Keratinocyte (primary cell): ENCODE measurements at regions not wholly inside any gene's neighbourhood (a gene's known extent, or its start where the extent isn't known, plus 50 kb on each side); places are given as distances from the start of the nearest gene placed in this dataset.

ENCODE experiments used
- DNase-seq: peaks from one replicate; pipeline ENCODE4 v3.0.0-alpha.2; 2011; ENCODE audit warnings: low read depth, missing footprints, low spot score
- FAIRE-seq: peaks from 2 replicates; lab custom pipeline; 2011; peaks lifted over from hg19 to GRCh38; lab: Jason Lieb, UNC
- H2AFZ ChIP-seq: 2 replicates; pipeline ENCODE4 v1.6.0; 2012; ENCODE audit warnings: low read length, control low read depth, inconsistent platforms; ENCODE audit not compliant: control insufficient read depth
- H3K27ac ChIP-seq: 2 replicates; pipeline ENCODE4 v1.5.1; 2011; ENCODE audit warnings: low read length; ENCODE audit not compliant: control insufficient read depth, insufficient read depth
- H3K27me3 ChIP-seq: 3 replicates; pipeline ENCODE4 v1.6.0; 2011; ENCODE audit warnings: low read length; ENCODE audit not compliant: control insufficient read depth, insufficient read depth; ENCODE audit errors: extremely low read depth
- H3K36me3 ChIP-seq, 2 experiments: 2 replicates in 1 of 2; 3 replicates in 1 of 2; pipeline ENCODE4 v1.5.1; 2011; ENCODE audit warnings: low read length in 2 of 2, mild to moderate bottlenecking in 1 of 2; ENCODE audit not compliant: control insufficient read depth in 2 of 2, insufficient read depth in 2 of 2; ENCODE audit errors: extremely low read depth in 1 of 2
- H3K4me1 ChIP-seq: 3 replicates; pipeline ENCODE4 v1.5.1; 2011; ENCODE audit warnings: low read length; ENCODE audit not compliant: control insufficient read depth, insufficient read depth; ENCODE audit errors: extremely low read depth
- H3K4me2 ChIP-seq: 3 replicates; pipeline ENCODE4 v1.6.0; 2011; ENCODE audit warnings: low read depth, low read length; ENCODE audit not compliant: control insufficient read depth, insufficient read depth; ENCODE audit errors: extremely low read depth
- H3K4me3 ChIP-seq, 3 experiments: fragments of 200-600 bp in 1 of 3; sonication (generic) in 1 of 3; 2 replicates in 2 of 3; 3 replicates in 1 of 3; pipeline ENCODE4 v1.5.1; 2011 to 2016; ENCODE audit warnings: low read length in 3 of 3, mild to moderate bottlenecking in 3 of 3, control low read depth in 2 of 3, inconsistent platforms in 1 of 3, low read depth in 1 of 3, mixed read lengths in 1 of 3, mixed run types in 1 of 3, moderate library complexity in 1 of 3; ENCODE audit not compliant: control insufficient read depth in 2 of 3, insufficient read depth in 2 of 3; ENCODE audit errors: extremely low read depth in 1 of 3
- H3K79me2 ChIP-seq: 2 replicates; pipeline ENCODE4 v1.6.0; 2012; ENCODE audit warnings: low read length; ENCODE audit not compliant: control insufficient read depth, insufficient read depth
- H3K9ac ChIP-seq: 3 replicates; pipeline ENCODE4 v1.6.0; 2011; ENCODE audit warnings: low read length; ENCODE audit not compliant: control insufficient read depth, insufficient read depth; ENCODE audit errors: extremely low read depth
- H3K9me1 ChIP-seq: 3 replicates; pipeline ENCODE4 v1.6.0; 2011; ENCODE audit warnings: low read length; ENCODE audit not compliant: control insufficient read depth, insufficient read depth; ENCODE audit errors: extremely low read depth
- H3K9me3 ChIP-seq: 2 replicates; pipeline ENCODE4 v1.5.1; 2012; ENCODE audit warnings: low read depth, low read length; ENCODE audit not compliant: control insufficient read depth
- H4K20me1 ChIP-seq: 3 replicates; pipeline ENCODE4 v1.6.0; 2011; ENCODE audit warnings: low read length; ENCODE audit not compliant: control insufficient read depth, insufficient read depth; ENCODE audit errors: extremely low read depth
- CTCF ChIP-seq, 3 experiments: IDR thresholded peaks in 1 of 3; conservative IDR thresholded peaks in 1 of 3; optimal IDR thresholded peaks in 1 of 3; 2 replicates in 2 of 3; 3 replicates in 1 of 3; pipeline versions ENCODE3 to v1.5.1; 2011; ENCODE audit warnings: low read length in 3 of 3, mild to moderate bottlenecking in 3 of 3, moderate library complexity in 2 of 3, control low read depth in 1 of 3, inconsistent platforms in 1 of 3; ENCODE audit not compliant: insufficient read depth in 2 of 3; ENCODE audit errors: extremely low read depth in 1 of 3
- EZH2 ChIP-seq: IDR thresholded peaks from one replicate; pipeline ENCODE4 v1.6.1; 2012; ENCODE audit warnings: inconsistent platforms, mild to moderate bottlenecking, low read length, moderate library complexity
- dilution Hi-C: fragments of 300-500 bp; cut with MboI; formaldehyde crosslinking; loops from one replicate; pipeline ENCODE4 v1.7.0; 2020; ENCODE audit warnings: low sequenced_read_pairs; ENCODE audit not compliant: extremely low pct_ligation_motif_present

GRCh38 chr1:195326325-195326724, 1281.9 kb downstream of the KCNT2 start:
- Histone ChIP-seq H3K9ac (no peak overlapping the region), H3K4me1 (no peaks in the 10 kb centered on the region), H3K27ac (no peak overlapping the region), H3K36me3 (no peaks in the 10 kb centered on the region), H3K79me2 (no peaks in the 10 kb centered on the region), H3K9me1 (no peaks in the 10 kb centered on the region), H4K20me1 (no peaks in the 10 kb centered on the region), H3K9me3 (no peaks in the 10 kb centered on the region), H3K27me3 (no peaks in the 10 kb centered on the region), H3K4me3 (no peak overlapping the region), H2AFZ (no peak overlapping the region), H3K4me2 (no peak overlapping the region)
- FAIRE-seq: no peak
- dilution Hi-C loops: no loop called here
- TF ChIP-seq CTCF (optimal IDR thresholded peaks at IDR 0.05 in 1 of 3, IDR thresholded peaks at IDR 0.05 in 1 of 3, conservative IDR thresholded peaks at IDR 0.05 in 1 of 3; ENCODE audit: extremely low read depth in 1 of 3, insufficient read depth in 2 of 3, low read length in 3 of 3) (no peak), EZH2 (no peak)
- no peak for DNase-seq

GRCh38 chr1:195325181-195325580, 1283.1 kb downstream of the KCNT2 start:
- dilution Hi-C loops: no loop called here
- H2AFZ ChIP-seq: no peak overlapping the region
- TF ChIP-seq CTCF (optimal IDR thresholded peaks at IDR 0.05 in 1 of 3, IDR thresholded peaks at IDR 0.05 in 1 of 3, conservative IDR thresholded peaks at IDR 0.05 in 1 of 3; ENCODE audit: extremely low read depth in 1 of 3, insufficient read depth in 2 of 3, low read length in 3 of 3) (no peak), EZH2 (no peak)

More at GRCh38 chr1:195325181-195325580, 1283.1 kb downstream of the KCNT2 start:
- no peaks in the 10 kb centered on the region for H3K4me1 ChIP-seq
- no peak overlapping the region for H3K4me3 ChIP-seq
- no peaks in the 10 kb centered on the region for H3K9me3 ChIP-seq
- DNase-seq: no peak
- H3K79me2 ChIP-seq: no peaks in the 10 kb centered on the region
- no peaks in the 10 kb centered on the region for H3K9me1 ChIP-seq
- no peaks in the 10 kb centered on the region for H3K36me3 ChIP-seq
- no peaks in the 10 kb centered on the region for H3K27me3 ChIP-seq
- H4K20me1 ChIP-seq: no peaks in the 10 kb centered on the region
- H3K27ac ChIP-seq: no peak overlapping the region
- no peak for FAIRE-seq
- no peak overlapping the region for H3K9ac ChIP-seq
- no peak overlapping the region for H3K4me2 ChIP-seq
